Kidney epithelial cell (primary cell): ENCODE measurements at regions not wholly inside any gene's neighbourhood (a gene's known extent, or its start where the extent isn't known, plus 50 kb on each side); places are given as distances from the start of the nearest gene placed in this dataset.

Source experiments
- DNase-seq: peaks from one replicate; pipeline ENCODE4 v3.0.0-alpha.2; 2010; ENCODE audit warnings: low read depth
- H3K27me3 ChIP-seq: 2 replicates; pipeline ENCODE4 v1.6.0; 2011; ENCODE audit warnings: low read length; ENCODE audit not compliant: control insufficient read depth, insufficient read depth
- H3K36me3 ChIP-seq: 2 replicates; pipeline ENCODE4 v1.5.1; 2011; ENCODE audit warnings: low read length; ENCODE audit not compliant: control insufficient read depth, insufficient read depth
- H3K4me3 ChIP-seq: 2 replicates; pipeline ENCODE4 v1.5.1; 2011; ENCODE audit warnings: low read depth, mild to moderate bottlenecking, control low read depth, low read length
- TF ChIP-seq, protein P1 (sequence below): IDR thresholded peaks from 2 replicates; pipeline ENCODE4 v1.5.1; 2011; ENCODE audit warnings: mild to moderate bottlenecking, moderate library complexity, low read length, control low read depth, inconsistent platforms; ENCODE audit not compliant: insufficient read depth, poor library complexity, severe bottlenecking

DNA sequence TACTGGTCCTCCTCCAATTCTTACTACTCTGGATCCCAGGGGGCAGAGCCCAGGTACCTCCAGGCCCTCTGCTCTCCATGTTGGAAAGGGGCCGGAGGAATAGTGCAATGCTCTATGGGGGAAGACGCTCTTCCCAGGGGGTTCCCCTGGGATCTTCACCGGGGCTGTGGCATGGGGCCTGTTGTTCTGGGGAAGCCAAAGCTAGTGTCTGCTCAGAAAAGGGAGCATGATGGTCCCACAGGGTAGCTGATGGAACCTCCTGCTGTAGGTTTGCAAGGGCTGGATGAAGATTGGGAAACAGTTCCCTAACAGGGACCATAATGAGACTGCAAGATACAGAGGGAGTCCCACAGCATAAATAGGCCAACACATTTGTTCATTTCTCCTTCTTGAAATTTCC, 114.7 kb downstream of the IRX5 start:
- TF ChIP-seq, protein P1, sequence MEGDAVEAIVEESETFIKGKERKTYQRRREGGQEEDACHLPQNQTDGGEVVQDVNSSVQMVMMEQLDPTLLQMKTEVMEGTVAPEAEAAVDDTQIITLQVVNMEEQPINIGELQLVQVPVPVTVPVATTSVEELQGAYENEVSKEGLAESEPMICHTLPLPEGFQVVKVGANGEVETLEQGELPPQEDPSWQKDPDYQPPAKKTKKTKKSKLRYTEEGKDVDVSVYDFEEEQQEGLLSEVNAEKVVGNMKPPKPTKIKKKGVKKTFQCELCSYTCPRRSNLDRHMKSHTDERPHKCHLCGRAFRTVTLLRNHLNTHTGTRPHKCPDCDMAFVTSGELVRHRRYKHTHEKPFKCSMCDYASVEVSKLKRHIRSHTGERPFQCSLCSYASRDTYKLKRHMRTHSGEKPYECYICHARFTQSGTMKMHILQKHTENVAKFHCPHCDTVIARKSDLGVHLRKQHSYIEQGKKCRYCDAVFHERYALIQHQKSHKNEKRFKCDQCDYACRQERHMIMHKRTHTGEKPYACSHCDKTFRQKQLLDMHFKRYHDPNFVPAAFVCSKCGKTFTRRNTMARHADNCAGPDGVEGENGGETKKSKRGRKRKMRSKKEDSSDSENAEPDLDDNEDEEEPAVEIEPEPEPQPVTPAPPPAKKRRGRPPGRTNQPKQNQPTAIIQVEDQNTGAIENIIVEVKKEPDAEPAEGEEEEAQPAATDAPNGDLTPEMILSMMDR = no peak
- no peak for DNase-seq

DNA sequence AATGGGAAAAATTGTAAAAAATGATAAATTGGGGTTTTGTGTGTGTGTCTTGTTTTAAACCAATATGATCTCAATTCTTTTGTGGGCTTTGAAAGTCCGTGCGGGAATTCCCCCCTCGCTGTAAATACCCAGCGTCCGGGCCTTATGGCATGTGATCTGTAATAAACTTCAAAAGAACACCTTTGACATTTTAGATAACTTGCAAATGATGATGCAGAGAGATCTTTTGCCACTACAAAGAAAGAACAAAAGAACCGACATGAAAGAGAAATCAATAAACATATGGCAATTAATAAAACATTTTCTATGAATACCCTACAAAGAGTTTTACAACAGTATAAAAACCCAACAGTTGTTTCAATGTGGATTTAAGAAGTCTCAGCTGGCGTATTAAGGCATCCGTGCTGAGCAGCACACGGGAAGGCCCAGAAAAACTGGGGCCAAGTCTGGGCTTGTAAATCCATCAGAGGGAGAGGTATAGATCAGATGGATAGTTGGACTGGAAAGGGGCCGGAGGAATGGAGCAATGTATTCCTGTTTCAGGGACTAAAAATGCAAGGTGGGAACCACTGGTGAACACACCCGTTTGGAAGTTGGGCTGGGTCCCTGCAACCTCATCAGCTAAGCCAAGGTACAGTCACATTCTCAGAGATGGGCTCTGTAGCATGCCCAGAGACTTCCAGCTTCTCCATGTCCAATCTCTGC, 115.2 kb downstream of the IRX5 start:
- DNase-seq = no peak
- TF ChIP-seq, protein P1 = no peak
- no peak overlapping the region for H3K4me3 ChIP-seq
- H3K36me3 ChIP-seq = no peaks in the 10 kb centered on the region
- no peaks in the 10 kb centered on the region for H3K27me3 ChIP-seq

More for the DNA sequence above, 114.7 kb downstream of the IRX5 start:
- H3K27me3 ChIP-seq = no peaks in the 10 kb centered on the region
- no peak overlapping the region for H3K4me3 ChIP-seq
- H3K36me3 ChIP-seq = no peaks in the 10 kb centered on the region

DNA sequence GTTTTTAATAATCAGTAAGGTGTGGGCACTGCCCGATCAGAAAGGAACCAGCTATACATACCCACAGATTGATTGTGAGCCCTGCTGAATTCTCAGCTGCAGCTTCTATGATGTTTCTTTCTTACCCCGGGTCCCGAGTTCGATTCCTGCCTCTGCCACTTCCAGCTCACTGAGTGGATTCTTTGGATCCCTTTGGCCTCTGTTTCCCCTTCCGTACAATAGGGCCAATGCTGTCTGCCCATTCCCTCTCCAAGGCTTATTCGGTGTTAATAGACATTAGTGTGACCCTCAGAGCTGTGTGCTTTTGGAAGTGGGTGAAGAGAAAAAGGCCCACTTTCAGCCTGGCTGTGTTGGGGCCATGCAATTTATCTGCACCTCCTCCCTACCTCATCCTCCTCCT, 115.8 kb downstream of the IRX5 start:
- DNase-seq = no peak
- H3K27me3 ChIP-seq = no peaks in the 10 kb centered on the region
- TF ChIP-seq, protein P1 = no peak
- H3K4me3 ChIP-seq = no peak overlapping the region
- no peaks in the 10 kb centered on the region for H3K36me3 ChIP-seq

DNA sequence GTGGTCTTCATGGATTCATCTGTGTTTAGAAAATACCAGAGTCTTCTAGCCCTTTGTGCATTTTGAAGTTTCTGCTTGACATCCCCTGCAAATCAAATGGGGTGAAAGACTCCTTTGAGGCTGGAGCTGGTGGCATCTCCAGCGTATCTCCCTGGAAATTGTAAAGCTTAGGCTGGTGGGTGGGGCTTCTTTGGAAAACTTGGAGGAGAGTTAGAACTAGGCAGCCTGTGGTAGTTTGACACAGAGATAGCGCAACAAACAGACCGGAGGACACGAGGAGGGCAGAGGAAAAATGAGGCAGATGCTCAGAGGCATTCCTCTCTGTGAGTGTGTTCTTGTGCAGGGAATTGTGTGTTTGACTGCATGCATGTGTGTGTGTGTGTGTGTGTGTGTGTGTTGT, 116.3 kb downstream of the IRX5 start:
- no peaks in the 10 kb centered on the region for H3K27me3 ChIP-seq
- TF ChIP-seq, protein P1 = no peak
- H3K36me3 ChIP-seq = no peaks in the 10 kb centered on the region
- no peak for DNase-seq
- no peak overlapping the region for H3K4me3 ChIP-seq

DNA sequence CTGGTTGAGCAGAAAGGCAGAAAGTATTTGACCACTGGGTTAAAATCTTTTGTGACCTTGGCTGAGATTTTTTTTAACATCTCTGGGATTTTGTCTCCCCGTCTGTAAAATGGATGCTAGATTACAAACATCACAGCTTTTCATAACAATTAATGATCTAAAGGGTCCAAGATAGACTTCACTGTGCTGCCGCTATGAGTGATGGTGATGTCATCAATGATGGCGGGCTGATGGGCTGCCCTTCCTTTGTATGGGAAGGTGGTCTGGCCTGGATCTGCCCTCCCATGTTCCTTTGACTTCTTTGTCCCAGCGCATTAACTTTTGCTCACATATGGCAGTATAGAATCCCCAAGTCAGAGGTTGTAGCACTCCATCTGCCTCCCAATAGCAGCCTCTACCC, 116.7 kb downstream of the IRX5 start:
- H3K4me3 ChIP-seq = no peak overlapping the region
- no peak for DNase-seq
- no peaks in the 10 kb centered on the region for H3K27me3 ChIP-seq
- H3K36me3 ChIP-seq = no peaks in the 10 kb centered on the region
- TF ChIP-seq, protein P1 = no peak

DNA sequence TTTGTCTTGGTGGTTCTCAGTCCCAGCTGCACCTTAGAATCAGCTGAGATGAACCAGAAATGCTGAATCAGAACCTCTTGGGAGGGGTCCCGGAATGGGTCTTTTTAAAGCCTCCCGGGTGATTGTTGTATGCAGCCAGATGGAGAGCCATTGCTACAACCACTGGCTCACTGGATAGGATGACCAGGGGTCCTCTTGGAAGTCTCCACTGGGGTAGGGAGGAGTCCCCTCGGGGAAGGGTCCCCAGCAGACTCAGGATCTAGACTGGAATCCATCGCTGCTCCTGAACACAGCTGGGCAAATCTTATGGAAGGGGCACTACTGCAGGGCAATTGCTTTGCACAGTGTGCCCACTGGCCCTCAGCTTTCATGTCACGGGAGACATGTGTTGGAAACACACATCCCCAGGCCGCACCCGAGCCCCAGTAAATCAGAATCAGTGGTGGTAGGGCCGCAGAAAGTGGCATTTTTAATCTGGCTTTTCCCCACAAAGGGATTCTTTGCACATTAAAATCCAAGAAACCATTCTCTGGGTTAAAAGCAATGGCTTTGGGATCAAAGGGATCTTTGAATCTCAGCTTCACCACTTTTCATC, 117.3 kb downstream of the IRX5 start:
- DNase-seq = no peak
- Histone ChIP-seq H3K4me3 (no peak overlapping the region), H3K36me3 (no peaks in the 10 kb centered on the region), H3K27me3 (no peaks in the 10 kb centered on the region)
- TF ChIP-seq, protein P1 = no peak
